MG63 (cell line): ENCODE measurements at regions not wholly inside any gene's neighbourhood (a gene's known extent, or its start where the extent isn't known, plus 50 kb on each side); places are given as distances from the start of the nearest gene placed in this dataset.
"Not testable (repeated sequence)": the region's sequence is repeated elsewhere in the genome, so short reads cannot be mapped to it uniquely, and the experiment has no call there.

Source experiments
- DNase-seq: peaks from one replicate; pipeline ENCODE4 v3.0.0-alpha.2; 2020
- H3K27me3 ChIP-seq: fragments of 250-450 bp; sonication (Bioruptor Pico); 2 replicates; pipeline ENCODE4 v1.5.1; 2020; ENCODE audit warnings: mild to moderate bottlenecking, moderate library complexity
- H3K36me3 ChIP-seq: fragments of 250-450 bp; sonication (Bioruptor Pico); 2 replicates; pipeline ENCODE4 v1.5.1; 2020; ENCODE audit warnings: mild to moderate bottlenecking, moderate library complexity
- H3K4me3 ChIP-seq: fragments of 250-450 bp; sonication (Bioruptor Pico); 2 replicates; pipeline ENCODE4 v1.5.1; 2020; ENCODE audit warnings: mild to moderate bottlenecking, moderate library complexity
- H3K9me3 ChIP-seq: fragments of 250-450 bp; sonication (Bioruptor Pico); 2 replicates; pipeline ENCODE4 v1.5.1; 2020; ENCODE audit warnings: mild to moderate bottlenecking, moderate library complexity

GRCh38 chr2:881204-881918 is 69.3 kb upstream of the SNTG2 start:
- no peaks in the 10 kb centered on the region for H3K9me3 ChIP-seq
- no peaks in the 10 kb centered on the region for H3K36me3 ChIP-seq
- H3K27me3 ChIP-seq: 0 out of 2 replicates have a peak, but pooled peaks cover 6% of the 10 kb centered on the region
- DNase-seq: no peak
- H3K4me3 ChIP-seq: no peak overlapping the region

- no peaks in the 10 kb centered on the region for H3K9me3 ChIP-seq
Measured at GRCh38 chr2:880201-880970, 70.3 kb upstream of the SNTG2 start.

GRCh38 chr2:879540-879939 is 71.1 kb upstream of the SNTG2 start:
- no peak for DNase-seq
- H3K27me3 ChIP-seq: 0 out of 2 replicates have a peak, but pooled peaks cover 6% of the 10 kb centered on the region
- H3K4me3 ChIP-seq: no peak overlapping the region
- no peaks in the 10 kb centered on the region for H3K36me3 ChIP-seq
- H3K9me3 ChIP-seq: no peaks in the 10 kb centered on the region

More at GRCh38 chr2:880201-880970, 70.3 kb upstream of the SNTG2 start:
- Histone ChIP-seq H3K36me3 (no peaks in the 10 kb centered on the region), H3K27me3 (0 out of 2 replicates have a peak, but pooled peaks cover 6% of the 10 kb centered on the region), H3K4me3 (no peak overlapping the region)
- DNase-seq: no peak

GRCh38 chr2:878245-878930 is 72.3 kb upstream of the SNTG2 start:
- DNase-seq: no peak
- Histone ChIP-seq H3K27me3 (0 out of 2 replicates have a peak, but pooled peaks cover under 1% of the 10 kb centered on the region), H3K36me3 (no peaks in the 10 kb centered on the region), H3K4me3 (no peak overlapping the region), H3K9me3 (no peaks in the 10 kb centered on the region)

- Histone ChIP-seq H3K9me3 (no peaks in the 10 kb centered on the region), H3K27me3 (no peaks in the 10 kb centered on the region), H3K4me3 (no peak overlapping the region), H3K36me3 (no peaks in the 10 kb centered on the region)
- no peak for DNase-seq
Measured at GRCh38 chr2:877747-878146, 72.9 kb upstream of the SNTG2 start.

GRCh38 chr2:875687-876615 is 74.7 kb upstream of the SNTG2 start:
- Histone ChIP-seq H3K27me3 (peaks cover 4% of the 10 kb centered on the region; the same call in 1 of the 2 replicates), H3K4me3 (no peak overlapping the region), H3K36me3 (no peaks in the 10 kb centered on the region), H3K9me3 (no peaks in the 10 kb centered on the region)
- DNase-seq: no peak

GRCh38 chr2:873651-874580 is 76.7 kb upstream of the SNTG2 start:
- H3K27me3 ChIP-seq: peaks cover 5% of the 10 kb centered on the region; the same call in 1 of the 2 replicates
- DNase-seq: no peak
- no peaks in the 10 kb centered on the region for H3K36me3 ChIP-seq
- H3K4me3 ChIP-seq: no peak overlapping the region
- H3K9me3 ChIP-seq: no peaks in the 10 kb centered on the region

- no peaks in the 10 kb centered on the region for H3K9me3 ChIP-seq
- H3K36me3 ChIP-seq: no peaks in the 10 kb centered on the region
- DNase-seq: no peak
- H3K27me3 ChIP-seq: peaks cover 5% of the 10 kb centered on the region; the same call in 1 of the 2 replicates
- H3K4me3 ChIP-seq: no peak overlapping the region
Measured at GRCh38 chr2:873027-873426, 77.6 kb upstream of the SNTG2 start.

- Histone ChIP-seq H3K4me3 (no peak overlapping the region), H3K27me3 (peaks cover 5% of the 10 kb centered on the region; the same call in 1 of the 2 replicates), H3K36me3 (no peaks in the 10 kb centered on the region), H3K9me3 (no peaks in the 10 kb centered on the region)
- DNase-seq: no peak
Measured at GRCh38 chr2:871926-872680, 78.5 kb upstream of the SNTG2 start.

- Histone ChIP-seq H3K27me3 (peaks cover 5% of the 10 kb centered on the region; the same call in 1 of the 2 replicates), H3K9me3 (no peaks in the 10 kb centered on the region)
- no peak for DNase-seq
Measured at GRCh38 chr2:871175-871727, 79.4 kb upstream of the SNTG2 start.

GRCh38 chr2:870426-870825 is 80.2 kb upstream of the SNTG2 start:
- Histone ChIP-seq H3K27me3 (peaks cover 5% of the 10 kb centered on the region; the same call in 1 of the 2 replicates), H3K36me3 (no peaks in the 10 kb centered on the region), H3K4me3 (no peak overlapping the region), H3K9me3 (no peaks in the 10 kb centered on the region)
- DNase-seq: no peak

More at GRCh38 chr2:871175-871727, 79.4 kb upstream of the SNTG2 start:
- H3K36me3 ChIP-seq: no peaks in the 10 kb centered on the region
- H3K4me3 ChIP-seq: no peak overlapping the region

GRCh38 chr2:869894-870293 is 80.8 kb upstream of the SNTG2 start:
- H3K4me3 ChIP-seq: no peak overlapping the region
- no peaks in the 10 kb centered on the region for H3K36me3 ChIP-seq
- no peak for DNase-seq
- peaks cover 5% of the 10 kb centered on the region; the same call in 1 of the 2 replicates for H3K27me3 ChIP-seq
- no peaks in the 10 kb centered on the region for H3K9me3 ChIP-seq

- no peaks in the 10 kb centered on the region for H3K36me3 ChIP-seq
- H3K4me3 ChIP-seq: no peak overlapping the region
- no peaks in the 10 kb centered on the region for H3K9me3 ChIP-seq
- DNase-seq: no peak
- peaks cover 5% of the 10 kb centered on the region; the same call in 1 of the 2 replicates for H3K27me3 ChIP-seq
Measured at GRCh38 chr2:869357-869871, 81.2 kb upstream of the SNTG2 start.

GRCh38 chr2:868857-869256 is 81.8 kb upstream of the SNTG2 start:
- H3K36me3 ChIP-seq, DNase-seq, H3K9me3 ChIP-seq, H3K27me3 ChIP-seq, H3K4me3 ChIP-seq: not testable (repeated sequence)
